Right lobe of liver (tissue), 4 donors: ENCODE measurements at regions not wholly inside any gene's neighbourhood (a gene's known extent, or its start where the extent isn't known, plus 50 kb on each side); places are given as distances from the start of the nearest gene placed in this dataset.

Experiments used
- CTCF ChIP-seq, 4 donors: fragments of 200-600 bp in 3 of 4; fragments of 450-650 bp in 1 of 4; IDR thresholded peaks; one replicate each; pipeline versions ENCODE4 v1.5.1 to v1.8.0; 2016 to 2022; ENCODE audit warnings: antibody characterized with exemption in 4 of 4, mild to moderate bottlenecking in 2 of 4
- POLR2A ChIP-seq: fragments of 450-650 bp; IDR thresholded peaks from one replicate; pipeline ENCODE4 v1.6.1; 2017; ENCODE audit warnings: antibody characterized with exemption, mild to moderate bottlenecking
- donor health status: DM: no; HTN: no; CAD: no.
- donor health status: DM: no; HTN: no; CAD: no.
- donor health status: DM: no; HTN: yes; CAD: no.

DNA sequence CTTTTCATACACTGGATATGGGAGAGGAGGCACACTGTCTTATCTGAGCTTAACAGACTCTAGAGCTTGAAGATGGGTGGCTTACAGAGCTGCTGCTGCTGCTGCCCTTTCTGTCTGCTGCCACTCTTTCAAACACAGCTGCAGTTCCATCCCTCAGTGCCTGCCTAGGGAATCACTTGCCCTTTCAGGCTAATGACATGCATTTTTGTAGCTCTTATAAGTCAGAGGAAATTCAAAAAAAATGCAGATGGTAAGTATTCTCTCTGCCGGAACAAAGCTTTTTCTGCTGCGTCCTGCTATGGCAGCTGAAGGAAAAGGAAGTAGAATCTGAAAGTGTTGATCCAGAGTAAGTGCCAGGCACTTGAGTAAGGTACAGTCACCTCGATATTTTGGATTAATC, 460.4 kb upstream of the DIAPH2 start:
- TF ChIP-seq CTCF (IDR thresholded peaks at IDR 0.05) (no peak), POLR2A (no peak)
